GM12878 (cell line): ENCODE measurements at regions not wholly inside any gene's neighbourhood (a gene's known extent, or its start where the extent isn't known, plus 50 kb on each side); places are given as distances from the start of the nearest gene placed in this dataset.

Source experiments
- ATAC-seq: fragments of 200-7000 bp; cut with Tn5 transposase; 3 replicates; pipeline ENCODE4 v1.9.1; 2020; ENCODE audit warnings: mild to moderate bottlenecking, moderate library complexity
- BruUV-seq: library from RNA; stranded (reverse); fragments of 400-500 nt; replicated peaks from 2 replicates; lab custom pipeline; 2021; lab: Mats Ljungman, UMichigan
- CTCF ChIA-PET: fragments of 300-600 bp; sonication (Branson Sonifier 250); formaldehyde crosslinking; extraction: SDS; loops from one replicate; lab custom pipeline; 2021; ENCODE audit warnings: inconsistent platforms; lab: Yijun Ruan, JAX
- POLR2A ChIA-PET: fragments of 350-600 bp; formaldehyde crosslinking; extraction: SDS; loops from one replicate; lab custom pipeline; 2021; ENCODE audit warnings: inconsistent platforms; lab: Charles Lee
- RAD21 ChIA-PET: fragments of 300-600 bp; sonication (Branson Sonifier 250); formaldehyde crosslinking; loops from one replicate; lab custom pipeline; 2023; ENCODE audit warnings: antibody characterized with exemption; ENCODE audit not compliant: unreplicated experiment; lab: Charles Lee
- SMC1A ChIA-PET: fragments of 300-600 bp; sonication (Branson Sonifier 250); formaldehyde crosslinking; loops from one replicate; lab custom pipeline; 2023; ENCODE audit not compliant: unreplicated experiment, uncharacterized antibody; lab: Charles Lee
- DNase-seq: peaks from one replicate; pipeline ENCODE4 v3.0.0-alpha.2; 2011; ENCODE audit warnings: low read depth, low spot score
- FAIRE-seq: peaks from 3 replicates; lab custom pipeline; 2011; peaks lifted over from hg19 to GRCh38; lab: Jason Lieb, UNC
- H2AFZ ChIP-seq: 2 replicates; pipeline ENCODE4 v1.6.0; 2011; ENCODE audit warnings: low read depth, low read length, control low read depth; ENCODE audit not compliant: control insufficient read depth
- H3K27ac ChIP-seq: 2 replicates; pipeline ENCODE4 v1.5.1; 2011; ENCODE audit warnings: control low read depth; ENCODE audit not compliant: control insufficient read depth, insufficient read depth
- H3K27me3 ChIP-seq, 2 experiments: replicated peaks in 1 of 2; 2 replicates each; pipeline versions ENCODE4 v1.6.0 to v1.6.1; 2011; ENCODE audit warnings: low read length in 1 of 2; ENCODE audit not compliant: control insufficient read depth in 2 of 2, insufficient read depth in 2 of 2
- H3K36me3 ChIP-seq, 2 experiments: 2 replicates each; pipeline ENCODE4 v1.5.1; 2011; ENCODE audit warnings: low read length in 1 of 2; ENCODE audit not compliant: control insufficient read depth in 2 of 2, insufficient read depth in 2 of 2
- H3K4me1 ChIP-seq: 2 replicates; pipeline ENCODE4 v1.6.1; 2011; ENCODE audit warnings: mild to moderate bottlenecking, low read length, moderate library complexity, mixed read lengths; ENCODE audit not compliant: control insufficient read depth, insufficient read depth
- H3K4me2 ChIP-seq: 2 replicates; pipeline ENCODE4 v1.6.0; 2011; ENCODE audit warnings: control low read depth; ENCODE audit not compliant: control insufficient read depth, insufficient read depth
- H3K4me3 ChIP-seq: fragments of 200-600 bp; sonication (generic); 2 replicates; pipeline ENCODE4 v1.5.1; 2016
- H3K79me2 ChIP-seq: 2 replicates; pipeline ENCODE4 v1.6.0; 2011; ENCODE audit warnings: low read length; ENCODE audit not compliant: control insufficient read depth, insufficient read depth
- H3K9ac ChIP-seq: 2 replicates; pipeline ENCODE4 v1.8.0; 2011; ENCODE audit warnings: low read length, control low read depth, mixed read lengths; ENCODE audit not compliant: control insufficient read depth, insufficient read depth
- H3K9me3 ChIP-seq: replicated peaks from 3 replicates; pipeline ENCODE4 v1.5.1; 2011; ENCODE audit warnings: mild to moderate bottlenecking, low read length; ENCODE audit not compliant: control insufficient read depth, insufficient read depth
- H4K20me1 ChIP-seq: 2 replicates; pipeline ENCODE4 v1.6.0; 2011; ENCODE audit not compliant: control insufficient read depth, insufficient read depth
- CHD4 ChIP-seq: fragments of 200-600 bp; sonication (generic); IDR thresholded peaks from 2 replicates; pipeline ENCODE4 v1.6.1; 2016; ENCODE audit warnings: mild to moderate bottlenecking
- EED ChIP-seq: sonication (generic); IDR thresholded peaks from 2 replicates; pipeline ENCODE4 v1.6.1; 2016; ENCODE audit warnings: antibody characterized with exemption, low read depth
- EGR1 ChIP-seq, 2 experiments: IDR thresholded peaks; 1 replicate in 1 of 2; 2 replicates in 1 of 2; pipeline ENCODE4 v1.6.1; 2011 to 2012; ENCODE audit warnings: low read depth in 2 of 2, low read length in 2 of 2, borderline replicate concordance in 1 of 2, mild to moderate bottlenecking in 1 of 2, moderate library complexity in 1 of 2
- ETV6 ChIP-seq, 2 experiments: fragments of 450-650 bp in 1 of 2; IDR thresholded peaks in 1 of 2; conservative IDR thresholded peaks in 1 of 2; 2 replicates each; pipeline ENCODE4 v1.6.1; 2014; ENCODE audit warnings: antibody characterized with exemption in 1 of 2, borderline replicate concordance in 1 of 2, low read depth in 1 of 2, mild to moderate bottlenecking in 1 of 2, moderate library complexity in 1 of 2
- EZH2 ChIP-seq: IDR thresholded peaks from 2 replicates; pipeline ENCODE4 v1.6.1; 2012; ENCODE audit warnings: low read depth, mild to moderate bottlenecking, control low read depth, inconsistent platforms, low read length, borderline replicate concordance; ENCODE audit not compliant: control insufficient read depth
- FOS ChIP-seq: IDR thresholded peaks from 3 replicates; pipeline ENCODE4 v1.6.1; 2011; ENCODE audit warnings: borderline replicate concordance; ENCODE audit not compliant: insufficient read length; ENCODE audit errors: extremely low read depth
- GATAD2B ChIP-seq: fragments of 450-650 bp; conservative IDR thresholded peaks from 2 replicates; pipeline ENCODE4 v1.6.1; 2017; ENCODE audit warnings: low read depth, mild to moderate bottlenecking, moderate library complexity
- IKZF1 ChIP-seq: fragments of 450-650 bp; conservative IDR thresholded peaks from 2 replicates; pipeline ENCODE4 v1.6.1; 2017; ENCODE audit warnings: antibody characterized with exemption, mild to moderate bottlenecking
- JUNB ChIP-seq: IDR thresholded peaks from 2 replicates; pipeline ENCODE4 v1.6.1; 2016; ENCODE audit warnings: antibody characterized with exemption, mild to moderate bottlenecking
- MEF2A ChIP-seq: IDR thresholded peaks from 2 replicates; pipeline ENCODE4 v1.6.1; 2011; ENCODE audit warnings: low read depth, mild to moderate bottlenecking, low read length, moderate library complexity; ENCODE audit not compliant: insufficient read depth
- MYB ChIP-seq: fragments of 150-350 bp; IDR thresholded peaks from 2 replicates; pipeline ENCODE4 v1.6.1; 2014; ENCODE audit warnings: mild to moderate bottlenecking, low read depth, low read length, borderline replicate concordance
- NBN ChIP-seq: fragments of 450-650 bp; IDR thresholded peaks from 2 replicates; pipeline ENCODE4 v1.6.1; 2016
- NFYA ChIP-seq: IDR thresholded peaks from 2 replicates; pipeline ENCODE4 v1.6.1; 2011; ENCODE audit warnings: low read depth, mild to moderate bottlenecking, low read length, improper control_type of control experiment, borderline replicate concordance
- PAX5 ChIP-seq: IDR thresholded peaks from 2 replicates; pipeline ENCODE4 v1.6.1; 2011; ENCODE audit warnings: low read depth, low read length, borderline replicate concordance
- RELA ChIP-seq: fragments of 450-650 bp; IDR thresholded peaks from 2 replicates; pipeline ENCODE4 v1.8.0; 2014; ENCODE audit warnings: borderline replicate concordance; ENCODE audit not compliant: partially characterized antibody
- RFX5 ChIP-seq: IDR thresholded peaks from 2 replicates; pipeline ENCODE4 v1.6.1; 2011; ENCODE audit warnings: low read depth, low read length, improper control_type of control experiment
- RUNX3 ChIP-seq: IDR thresholded peaks from 2 replicates; pipeline ENCODE4 v1.6.1; 2012; ENCODE audit warnings: low read length, inconsistent platforms
- SMC3 ChIP-seq: IDR thresholded peaks from 2 replicates; pipeline ENCODE4 v1.6.1; 2011; ENCODE audit warnings: low read length, improper control_type of control experiment, borderline replicate concordance
- TCF12 ChIP-seq: IDR thresholded peaks from 2 replicates; pipeline ENCODE4 v1.6.1; 2011; ENCODE audit warnings: low read depth, mild to moderate bottlenecking, low read length
- TCF3 ChIP-seq: IDR thresholded peaks from 2 replicates; pipeline ENCODE4 v1.6.1; 2012; ENCODE audit warnings: low read depth, mild to moderate bottlenecking, low read length, borderline replicate concordance; ENCODE audit not compliant: insufficient read depth
- TCF7 ChIP-seq: IDR thresholded peaks from 2 replicates; pipeline ENCODE4 v1.6.1; 2014; ENCODE audit warnings: antibody characterized with exemption, borderline replicate concordance
- YBX1 ChIP-seq: fragments of 450-650 bp; IDR thresholded peaks from 2 replicates; pipeline ENCODE4 v1.6.1; 2016; ENCODE audit warnings: antibody characterized with exemption
- in situ Hi-C: fragments of 300-500 bp; cut with MboI; formaldehyde crosslinking; loops from 9 replicates; pipeline ENCODE4 v1.14.3; 2018; ENCODE audit warnings: mixed read lengths
- intact Hi-C: fragments of 100-400 bp; cut with micrococcal nuclease; formaldehyde crosslinking; loops from one replicate; pipeline ENCODE4 v1.14.2; 2022; ENCODE audit not compliant: unreplicated experiment

GRCh38 chr2:196384729-196385128, 213.4 kb upstream of the STK17B start (continued):
- TF ChIP-seq RELA (no peak), EGR1 (IDR thresholded peaks at IDR 0.05; ENCODE audit: borderline replicate concordance in 1 of 2, low read depth in 2 of 2, low read length in 2 of 2) (no peak), NBN (no peak), EZH2 (no peak), MEF2A (0 out of 2 replicates have a peak, but pooled peaks have one; percentile 20), TCF7 (no peak), JUNB (peak; percentile 82), GATAD2B (no peak), PAX5 (no peak), YBX1 (no peak), MYB (no peak), ETV6 (conservative IDR thresholded peaks at IDR 0.05 in 1 of 2, IDR thresholded peaks at IDR 0.05 in 1 of 2; ENCODE audit: borderline replicate concordance in 1 of 2, low read depth in 1 of 2) (no peak), IKZF1 (no peak)

- Histone ChIP-seq H3K27ac (no peak overlapping the region), H3K9me3 (peaks cover under 1% of the 10 kb centered on the region), H3K27me3 (no peaks in the 10 kb centered on the region), H2AFZ (no peak overlapping the region), H3K36me3 (no peaks in the 10 kb centered on the region), H4K20me1 (no peaks in the 10 kb centered on the region), H3K4me3 (no peak overlapping the region), H3K4me1 (peaks cover 26% of the 10 kb centered on the region), H3K9ac (no peak overlapping the region), H3K79me2 (peaks cover 82% of the 10 kb centered on the region), H3K4me2 (no peak overlapping the region)
- ChIA-PET CTCF (interaction anchor here (1.0 to 3.5 kb wide), 5 partner anchors 9 to 322 kb away, joined by 3 to 16 read pairs (median 4); no protein-coding TSS in a partner anchor), POLR2A (interaction anchor here (1.2 to 3.4 kb wide), 4 partner anchors 10 to 64 kb away, joined by 3 to 16 read pairs (median 6); no protein-coding TSS in a partner anchor), RAD21 (interaction anchor here (0.6 to 3.3 kb wide), 9 partner anchors 9 to 63 kb away, joined by 3 to 17 read pairs (median 11); no protein-coding TSS in a partner anchor), SMC1A (interaction anchor here (1.4 to 9.4 kb wide), 4 partner anchors 9 to 45 kb away, joined by 3 to 157 read pairs (median 8); no protein-coding TSS in a partner anchor)
- in situ Hi-C loops: no loop called here
- TF ChIP-seq TCF3 (no peak), TCF12 (no peak), FOS (no peak), NFYA (no peak), EED (0 out of 2 replicates have a peak, but pooled peaks have one; percentile 29), GATAD2B (no peak), RFX5 (no peak), RUNX3 (peak; percentile 39; the same call in 1 of the 2 replicates), CHD4 (no peak), SMC3 (no peak)
- BruUV-seq: no TSS peak
- FAIRE-seq (no peak), ATAC-seq (peak; percentile 44), DNase-seq (no peak)
- intact Hi-C loops: no loop called here
Observed at GRCh38 chr2:196389670-196390069, 218.3 kb upstream of the STK17B start.
